ENCODE measurements at regions not wholly inside any gene's neighbourhood (a gene's known extent, or its start where the extent isn't known, plus 50 kb on each side); places are given as distances from the start of the nearest gene placed in this dataset.
A peak's percentile ranks its signal among the peaks of the same experiment; 100 is the strongest.
"Not testable (repeated sequence)": the region's sequence is repeated elsewhere in the genome, so short reads cannot be mapped to it uniquely, and the experiment has no call there.

GRCh38 chr3:130151555-130151954 lies 69.9 kb downstream of the ALG1L2 start:
- not testable (repeated sequence) for DNase-seq

- not testable (repeated sequence) for DNase-seq
Measured at GRCh38 chr3:130153247-130153646, 71.6 kb downstream of the ALG1L2 start.

- DNase-seq: not testable (repeated sequence)
Measured at GRCh38 chr3:130155464-130155863, 73.8 kb downstream of the ALG1L2 start.

DNA sequence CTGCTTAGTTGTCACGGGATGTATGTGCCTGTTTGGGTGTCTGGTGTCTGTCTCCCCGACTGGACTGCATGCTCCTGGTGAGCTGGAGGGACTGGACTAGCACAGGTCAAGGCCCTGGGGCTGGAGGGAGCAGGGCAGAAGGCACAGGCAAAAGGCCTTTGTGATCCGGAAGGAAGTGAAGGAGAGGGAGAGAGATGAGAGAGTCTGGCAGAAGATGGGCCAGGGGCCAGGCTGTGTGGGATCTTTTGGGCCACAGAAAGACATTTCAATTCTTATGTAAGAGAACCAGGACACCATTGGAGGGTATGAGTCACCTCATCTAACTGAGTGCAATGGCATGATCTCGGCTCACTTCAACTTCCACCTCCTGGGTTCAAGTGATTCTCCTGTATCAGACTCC lies 85.2 kb downstream of the ALG1L2 start:
- not testable (repeated sequence) for DNase-seq

- not testable (repeated sequence) for DNase-seq
Measured at GRCh38 chr3:130175195-130175594, 93.6 kb downstream of the ALG1L2 start.

DNA sequence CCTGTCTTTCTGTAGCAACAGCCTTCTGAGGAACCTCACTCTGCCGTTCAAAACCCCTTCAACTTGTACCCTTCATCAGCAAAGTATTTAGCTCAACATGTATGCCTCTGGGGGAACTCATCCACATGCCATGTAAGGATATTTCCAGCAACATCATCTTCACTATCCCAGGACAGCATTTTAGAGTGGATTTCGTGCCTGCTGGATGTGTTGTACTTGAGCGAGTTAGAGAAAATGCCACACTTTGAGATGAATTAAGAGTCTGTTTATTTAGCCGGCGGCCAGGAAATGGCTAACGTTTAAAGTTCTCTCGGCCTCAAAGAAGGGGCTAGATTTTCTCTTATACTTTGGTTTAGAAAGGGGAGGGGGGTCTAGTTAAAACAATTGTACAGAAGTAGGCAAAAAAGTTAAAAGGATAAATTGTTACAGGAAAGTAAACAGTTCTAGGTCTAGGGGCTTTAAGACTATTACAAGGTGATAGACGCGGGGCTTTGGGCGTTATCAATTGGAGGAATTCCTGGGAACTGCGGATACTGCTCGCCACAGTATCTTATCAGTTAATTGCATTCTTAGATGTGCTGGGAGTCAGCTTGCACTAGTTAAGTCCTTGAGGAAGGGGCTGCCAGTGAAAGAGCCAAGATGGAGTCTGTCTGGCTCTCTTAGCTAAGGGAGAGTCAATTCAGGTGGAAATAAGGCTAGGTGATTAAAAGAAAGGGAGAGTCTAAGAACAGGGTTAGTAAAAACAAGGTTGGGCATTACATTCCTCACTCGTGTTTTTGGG lies 95.0 kb downstream of the ALG1L2 start:
- DNase-seq: not testable (repeated sequence)

DNA sequence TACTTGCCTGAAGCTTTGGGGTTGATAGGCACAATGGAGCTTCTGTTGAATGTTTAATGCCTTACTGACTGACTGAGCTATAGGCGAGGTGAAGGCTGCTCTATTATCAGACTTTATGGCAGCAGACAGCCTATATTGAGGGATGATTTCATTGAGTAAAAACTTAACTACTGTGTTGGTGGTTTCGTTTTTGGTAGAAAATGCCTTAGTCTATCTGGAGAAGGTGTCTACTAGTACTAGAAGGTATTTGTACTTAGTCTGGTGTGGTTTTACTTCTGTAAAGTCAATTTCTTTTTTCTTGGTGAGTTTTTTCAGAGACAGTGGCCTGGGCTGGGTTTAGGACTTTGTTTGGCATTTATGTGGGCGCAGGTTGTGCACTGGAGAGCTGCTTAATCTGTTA lies 97.2 kb downstream of the ALG1L2 start:
- not testable (repeated sequence) for DNase-seq

GRCh38 chr3:130179353-130179970 lies 97.8 kb downstream of the ALG1L2 start:
- DNase-seq: peak; percentile 35

- not testable (repeated sequence) for DNase-seq
Measured at GRCh38 chr3:130182475-130182874, 100.8 kb downstream of the ALG1L2 start.

DNA sequence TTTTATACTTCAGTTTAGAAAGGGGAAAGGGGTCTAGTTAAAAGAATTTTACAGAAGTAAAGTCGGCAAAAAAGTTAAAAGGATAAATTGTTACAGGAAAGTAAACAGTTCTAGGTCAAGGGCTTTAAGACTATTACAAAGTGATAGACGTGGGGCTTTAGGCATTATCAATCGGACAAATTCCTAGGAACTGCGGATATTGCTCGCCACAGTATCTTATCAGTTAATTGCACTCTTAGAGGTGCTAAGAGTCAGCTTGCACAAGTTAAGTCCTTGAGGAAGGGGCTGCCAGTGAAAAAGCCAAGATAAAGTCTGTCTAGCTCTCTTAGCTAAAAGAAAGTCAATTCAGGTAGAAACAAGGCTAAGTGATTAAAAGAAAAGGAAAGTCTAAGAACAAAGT lies 102.1 kb downstream of the ALG1L2 start:
- not testable (repeated sequence) for DNase-seq

- DNase-seq: not testable (repeated sequence)
Measured at GRCh38 chr3:130184152-130185024, 102.8 kb downstream of the ALG1L2 start.

- DNase-seq: not testable (repeated sequence)
Measured at GRCh38 chr3:130201272-130201671, 119.6 kb downstream of the ALG1L2 start.

DNA sequence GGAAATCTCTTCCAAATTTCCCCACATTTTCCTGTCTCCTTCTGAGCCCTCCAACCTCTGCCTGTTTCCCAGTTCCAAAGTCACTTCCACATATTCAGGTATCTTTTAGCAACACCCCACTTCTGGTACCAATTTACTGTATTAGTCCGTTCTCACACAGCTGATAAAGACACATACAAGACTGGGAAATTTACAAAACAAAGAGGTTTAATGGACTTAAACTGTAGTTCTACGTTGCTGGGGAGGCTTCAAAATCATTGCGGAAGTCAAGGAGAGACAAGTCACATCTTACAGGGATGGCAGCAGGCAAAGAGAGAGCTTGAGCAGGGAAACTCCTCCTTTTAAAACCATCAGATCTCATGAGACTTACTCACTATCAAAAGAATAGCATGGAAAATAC lies 122.0 kb downstream of the ALG1L2 start:
- DNase-seq: not testable (repeated sequence)

DNA sequence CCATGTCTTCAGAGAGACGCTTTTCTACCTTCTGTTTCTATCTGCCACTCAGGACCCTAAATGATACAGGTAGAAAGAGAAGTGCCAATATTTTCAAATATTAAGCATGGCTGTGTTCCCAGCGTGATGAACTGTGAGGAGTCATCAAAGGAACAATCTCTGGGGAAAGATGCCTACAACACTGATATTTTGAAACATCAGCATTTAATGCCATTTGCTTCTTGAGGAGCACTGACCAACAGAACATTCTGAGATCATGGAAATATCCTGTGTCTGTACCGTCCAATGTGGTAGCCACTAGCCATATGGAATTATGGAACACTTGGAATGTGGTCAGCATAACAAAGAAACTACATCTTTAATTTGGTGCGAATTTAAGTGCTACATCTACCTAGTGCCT lies 117.9 kb upstream of the COL6A5 start:
- no peak for DNase-seq

GRCh38 chr3:130242850-130243569 lies 102.5 kb upstream of the COL6A5 start:
- DNase-seq: no peak

GRCh38 chr3:130243808-130244207 lies 101.7 kb upstream of the COL6A5 start:
- DNase-seq: no peak

DNA sequence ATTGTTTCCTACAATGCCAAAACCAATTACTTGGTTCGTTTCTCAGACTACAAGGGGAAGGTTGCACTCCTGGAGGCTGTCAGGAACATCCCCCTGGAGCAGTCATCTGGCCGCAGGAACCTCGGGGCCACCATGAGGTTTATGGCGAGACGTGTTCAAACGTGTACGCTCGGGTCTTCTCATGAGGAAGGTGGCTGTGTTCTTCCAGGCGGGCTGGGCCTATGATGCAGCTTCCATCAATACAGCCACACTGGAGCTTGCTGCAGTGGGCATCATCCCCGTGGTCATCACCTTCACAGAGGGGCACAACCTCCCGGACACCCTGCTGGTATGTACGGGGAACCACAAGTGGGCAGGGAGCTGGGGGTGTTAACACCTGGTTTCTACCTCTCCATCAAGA lies 94.5 kb upstream of the COL6A5 start:
- DNase-seq: no peak

GRCh38 chr3:130255442-130255841 lies 90.0 kb upstream of the COL6A5 start:
- DNase-seq: no peak

DNA sequence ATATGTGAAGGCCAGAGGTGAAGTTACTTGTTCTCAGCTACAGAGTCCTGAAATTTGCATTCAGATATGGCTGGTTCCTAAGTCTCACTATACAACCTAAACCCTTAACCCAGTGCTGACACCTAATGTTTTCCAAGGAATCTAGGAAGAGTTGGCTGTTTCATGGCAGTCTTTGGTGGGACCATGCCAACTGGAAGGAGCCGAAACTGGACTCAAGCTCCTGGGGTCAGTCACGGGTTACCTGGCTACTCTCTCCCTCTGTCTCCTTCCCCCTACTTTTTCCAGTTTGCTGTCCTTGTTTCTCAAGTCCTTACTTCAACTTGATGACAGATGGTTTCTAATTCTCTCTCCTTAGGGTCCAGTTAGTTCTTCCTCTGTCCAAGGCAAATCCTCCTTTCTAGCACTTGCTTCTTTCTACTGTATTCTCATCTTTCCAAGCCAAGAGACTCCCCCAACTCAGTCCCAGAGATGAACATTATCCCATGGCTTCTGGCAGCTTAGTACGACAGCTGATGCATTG lies 88.6 kb upstream of the COL6A5 start:
- no peak for DNase-seq

- no peak for DNase-seq
Measured at GRCh38 chr3:130258532-130258952, 86.9 kb upstream of the COL6A5 start.

GRCh38 chr3:130259166-130259874 lies 86.2 kb upstream of the COL6A5 start:
- no peak for DNase-seq

GRCh38 chr3:130260918-130261317 lies 84.6 kb upstream of the COL6A5 start:
- DNase-seq: no peak
